Subcutaneous abdominal adipose tissue (tissue), 5 donors: ENCODE measurements at regions not wholly inside any gene's neighbourhood (a gene's known extent, or its start where the extent isn't known, plus 50 kb on each side); places are given as distances from the start of the nearest gene placed in this dataset.
"Not testable (repeated sequence)": the region's sequence is repeated elsewhere in the genome, so short reads cannot be mapped to it uniquely, and the experiment has no call there.

Experiments
- H3K27ac ChIP-seq: one replicate; pipeline ENCODE4 v1.7.0; 2013; ENCODE audit warnings: low read depth, mild to moderate bottlenecking, inconsistent platforms, low read length, moderate library complexity
- H3K27me3 ChIP-seq, 5 donors: one replicate each; pipeline ENCODE4 v1.7.0; 2013; ENCODE audit warnings: low read length in 5 of 5, inconsistent platforms in 1 of 5; ENCODE audit not compliant: control insufficient read depth in 5 of 5, insufficient read depth in 4 of 5
- H3K36me3 ChIP-seq, 5 donors: one replicate each; pipeline ENCODE4 v1.7.0; 2013; ENCODE audit warnings: low read length in 5 of 5; ENCODE audit not compliant: control insufficient read depth in 5 of 5, insufficient read depth in 5 of 5
- H3K4me1 ChIP-seq, 5 donors: one replicate each; pipeline ENCODE4 v1.7.0; 2013; ENCODE audit warnings: low read length in 5 of 5, mild to moderate bottlenecking in 3 of 5, moderate library complexity in 1 of 5; ENCODE audit not compliant: control insufficient read depth in 5 of 5, insufficient read depth in 5 of 5
- H3K4me3 ChIP-seq, 5 donors: one replicate each; pipeline ENCODE4 v1.7.0; 2013; ENCODE audit warnings: low read length in 5 of 5, low read depth in 1 of 5
- H3K9ac ChIP-seq, 5 donors: one replicate each; pipeline ENCODE4 v1.7.0; 2013; ENCODE audit warnings: low read length in 5 of 5, mild to moderate bottlenecking in 4 of 5, moderate library complexity in 3 of 5
- H3K9me3 ChIP-seq, 5 donors: one replicate each; pipeline ENCODE4 v1.7.0; 2013; ENCODE audit warnings: low read length in 5 of 5; ENCODE audit not compliant: control insufficient read depth in 5 of 5
- donor health status: healthy.
- donor health status: healthy.
- donor health status: healthy.
- donor health status: healthy.
- donor health status: healthy.

GRCh38 chrX:122913134-122913533, 270.9 kb upstream of the GRIA3 start:
- Histone ChIP-seq H3K9me3 (peaks cover 3 to 23% (median 12%) of the 10 kb centered on the region in 5 donors), H3K36me3 (no peaks in the 10 kb centered on the region), H3K27me3 (no peaks in the 10 kb centered on the region), H3K4me3 (no peak overlapping the region), H3K27ac (no peak overlapping the region), H3K9ac (no peak overlapping the region), H3K4me1 (no peaks in the 10 kb centered on the region)

DNA sequence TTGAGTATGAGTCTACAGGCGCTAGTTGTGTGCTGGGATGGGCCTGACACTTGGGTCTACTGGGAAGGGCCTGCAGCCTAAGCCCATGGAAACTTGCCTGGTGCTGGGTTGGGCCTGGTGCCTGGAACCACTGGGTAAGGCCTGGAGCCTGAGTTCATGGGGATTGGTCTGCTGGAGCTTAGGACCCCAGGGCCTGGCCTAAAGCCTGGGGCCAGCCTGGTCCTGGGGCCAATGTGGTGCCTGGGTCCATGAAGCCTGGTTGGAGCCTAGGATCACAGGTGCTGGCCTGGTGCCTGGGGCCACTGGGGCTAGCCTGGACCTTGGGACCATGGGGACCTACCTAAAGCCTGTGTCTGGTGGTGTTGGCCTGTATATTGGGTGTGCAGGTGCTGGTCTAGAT, 270.3 kb upstream of the GRIA3 start:
- Histone ChIP-seq H3K4me1 (no peaks in the 10 kb centered on the region), H3K4me3 (no peak overlapping the region), H3K9me3 (peaks cover 3 to 23% (median 12%) of the 10 kb centered on the region in 5 donors)

DNA sequence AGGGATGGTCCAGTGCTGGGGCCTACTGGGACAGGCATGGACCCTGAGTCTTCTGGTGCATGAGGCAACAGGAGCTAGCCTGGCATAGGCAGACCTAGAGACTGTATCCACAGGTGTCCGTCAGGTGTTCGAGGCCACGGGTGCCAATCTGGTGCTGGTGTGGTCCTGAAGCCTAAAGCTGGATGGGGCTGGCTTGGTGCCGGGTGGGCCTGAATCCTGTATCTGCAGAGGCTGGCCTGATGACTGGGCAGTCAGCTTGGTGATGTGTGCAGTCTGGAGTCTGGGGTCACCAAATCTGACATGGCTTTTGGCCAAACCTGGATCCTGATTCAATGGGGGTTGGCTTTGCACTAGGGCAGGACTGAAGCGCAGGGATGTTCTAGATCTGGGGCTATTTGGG, 269.8 kb upstream of the GRIA3 start:
- Histone ChIP-seq H3K4me3 (no peak overlapping the region), H3K36me3 (no peaks in the 10 kb centered on the region), H3K9ac (no peak overlapping the region), H3K27me3 (no peaks in the 10 kb centered on the region), H3K27ac (no peak overlapping the region), H3K9me3 (peaks cover 2 to 22% (median 12%) of the 10 kb centered on the region in 5 donors), H3K4me1 (no peaks in the 10 kb centered on the region)

More for the DNA sequence above, 270.3 kb upstream of the GRIA3 start:
- Histone ChIP-seq H3K36me3 (no peaks in the 10 kb centered on the region), H3K27ac (no peak overlapping the region), H3K9ac (no peak overlapping the region), H3K27me3 (no peaks in the 10 kb centered on the region)

DNA sequence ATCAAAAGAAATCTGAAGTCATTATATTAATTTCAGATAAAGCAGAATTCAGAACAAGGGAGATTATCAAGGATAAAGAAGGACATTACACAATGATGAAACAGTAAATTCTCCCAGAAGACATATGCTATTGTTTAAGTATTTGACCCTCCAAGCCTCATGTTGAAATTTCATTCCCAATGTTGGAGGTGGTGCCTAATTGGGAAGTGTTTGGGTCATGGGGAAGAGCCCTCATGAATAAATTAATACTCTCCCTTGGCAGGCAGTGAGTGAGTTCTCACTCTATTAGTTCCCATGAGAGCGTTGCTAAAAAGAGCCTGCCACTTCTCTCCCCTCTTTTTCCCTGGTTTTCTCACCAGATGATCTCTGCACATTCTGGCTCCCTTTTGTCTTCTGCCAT, 249.9 kb upstream of the GRIA3 start:
- Histone ChIP-seq H3K4me1 (no peaks in the 10 kb centered on the region), H3K27ac (no peak overlapping the region), H3K36me3 (no peaks in the 10 kb centered on the region), H3K27me3 (no peaks in the 10 kb centered on the region), H3K9ac (no peak overlapping the region), H3K4me3 (no peak overlapping the region), H3K9me3 (peaks cover 0 to 5% (median 0%) of the 10 kb centered on the region in 5 donors)

- Histone ChIP-seq H3K9me3 (peaks cover 0 to 5% (median 0%) of the 10 kb centered on the region in 5 donors), H3K4me1 (no peaks in the 10 kb centered on the region), H3K36me3 (no peaks in the 10 kb centered on the region), H3K27me3 (no peaks in the 10 kb centered on the region), H3K27ac (no peak overlapping the region), H3K4me3 (no peak overlapping the region), H3K9ac (no peak overlapping the region)
Measured at GRCh38 chrX:122940199-122940598, 243.9 kb upstream of the GRIA3 start.

- H3K27me3 ChIP-seq: no peaks in the 10 kb centered on the region
- H3K4me1 ChIP-seq: no peaks in the 10 kb centered on the region
- H3K4me3 ChIP-seq: no peak overlapping the region
- H3K36me3 ChIP-seq: no peaks in the 10 kb centered on the region
- no peak overlapping the region for H3K27ac ChIP-seq
- H3K9ac ChIP-seq: no peak overlapping the region
- peaks cover 0 to 5% (median 0%) of the 10 kb centered on the region in 5 donors for H3K9me3 ChIP-seq
Measured at GRCh38 chrX:122941806-122942205, 242.3 kb upstream of the GRIA3 start.

DNA sequence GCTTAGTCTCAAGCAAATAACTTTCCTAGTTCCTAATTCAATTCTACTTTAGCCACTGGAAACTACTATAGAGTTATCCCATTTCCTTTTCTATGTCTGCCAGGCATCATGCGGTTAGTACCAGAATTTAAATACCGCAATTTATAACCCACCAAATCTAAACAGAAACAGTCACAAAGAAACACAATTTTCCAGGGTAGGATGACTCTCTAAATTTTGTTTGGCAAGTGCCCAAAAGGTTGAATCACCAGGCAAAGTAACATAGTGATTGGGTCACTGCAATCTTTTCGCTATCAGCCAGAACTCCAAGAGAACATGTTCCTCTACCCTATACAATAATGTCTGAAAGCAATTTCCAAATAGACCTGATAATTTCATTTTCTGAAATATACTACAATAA, 240.2 kb upstream of the GRIA3 start:
- Histone ChIP-seq H3K9me3 (peaks cover 0 to 4% (median 0%) of the 10 kb centered on the region in 5 donors), H3K9ac (no peak overlapping the region), H3K36me3 (no peaks in the 10 kb centered on the region), H3K27me3 (no peaks in the 10 kb centered on the region), H3K4me3 (no peak overlapping the region), H3K27ac (no peak overlapping the region), H3K4me1 (no peaks in the 10 kb centered on the region)

DNA sequence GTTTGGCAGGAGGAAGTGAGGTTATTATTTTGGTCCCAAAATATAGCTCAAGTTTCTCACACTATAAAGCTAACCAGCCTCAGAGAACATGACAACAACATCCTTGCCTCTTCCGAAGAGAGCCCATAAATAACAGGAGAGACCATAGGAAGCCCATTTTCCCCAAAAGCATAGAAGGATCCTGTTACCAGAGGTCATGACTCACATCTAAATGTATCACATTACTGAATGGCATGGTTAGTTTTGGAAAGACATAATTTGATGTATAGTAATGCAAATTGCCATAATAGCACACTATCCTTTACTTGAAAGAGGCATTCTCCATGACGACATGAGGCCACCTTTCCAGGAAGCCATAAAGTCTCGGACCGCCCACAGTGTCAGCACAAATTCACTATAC, 238.8 kb upstream of the GRIA3 start:
- Histone ChIP-seq H3K36me3 (no peaks in the 10 kb centered on the region), H3K4me3 (no peak overlapping the region), H3K27ac (no peak overlapping the region), H3K9ac (no peak overlapping the region), H3K4me1 (no peaks in the 10 kb centered on the region), H3K27me3 (no peaks in the 10 kb centered on the region), H3K9me3 (peaks cover 0 to 4% (median 0%) of the 10 kb centered on the region in 5 donors)

DNA sequence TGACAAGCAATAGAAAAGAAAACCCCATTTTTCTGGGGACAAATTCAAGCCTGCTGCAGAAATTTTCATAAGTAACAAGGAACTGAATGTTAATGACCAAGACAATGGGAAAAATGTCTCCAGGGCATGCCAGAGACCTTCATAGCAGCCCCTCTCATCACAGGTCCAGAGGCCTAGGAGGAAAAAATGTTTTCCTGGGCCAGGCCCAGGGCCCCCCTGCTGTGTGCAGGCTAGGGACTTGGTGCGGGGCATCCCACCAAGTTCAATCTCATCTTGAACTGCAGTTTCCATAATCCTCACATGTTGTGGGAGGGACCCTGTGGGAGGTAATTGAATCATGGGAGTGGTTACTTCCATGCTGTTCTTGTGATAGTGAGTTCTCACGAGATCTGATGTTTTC, 211.5 kb upstream of the GRIA3 start:
- H3K4me3 ChIP-seq: no peak overlapping the region
- no peaks in the 10 kb centered on the region for H3K36me3 ChIP-seq
- no peaks in the 10 kb centered on the region for H3K27me3 ChIP-seq
- no peak overlapping the region for H3K9ac ChIP-seq
- no peaks in the 10 kb centered on the region for H3K4me1 ChIP-seq
- H3K27ac ChIP-seq: no peak overlapping the region
- H3K9me3 ChIP-seq: no peaks in the 10 kb centered on the region

GRCh38 chrX:122982521-122982920, 201.6 kb upstream of the GRIA3 start:
- H3K27me3 ChIP-seq: no peaks in the 10 kb centered on the region
- no peaks in the 10 kb centered on the region for H3K36me3 ChIP-seq
- H3K4me3 ChIP-seq: no peak overlapping the region
- no peak overlapping the region for H3K27ac ChIP-seq
- H3K9ac ChIP-seq: no peak overlapping the region
- no peaks in the 10 kb centered on the region for H3K4me1 ChIP-seq
- peaks cover 0 to 8% (median 4%) of the 10 kb centered on the region in 5 donors for H3K9me3 ChIP-seq

DNA sequence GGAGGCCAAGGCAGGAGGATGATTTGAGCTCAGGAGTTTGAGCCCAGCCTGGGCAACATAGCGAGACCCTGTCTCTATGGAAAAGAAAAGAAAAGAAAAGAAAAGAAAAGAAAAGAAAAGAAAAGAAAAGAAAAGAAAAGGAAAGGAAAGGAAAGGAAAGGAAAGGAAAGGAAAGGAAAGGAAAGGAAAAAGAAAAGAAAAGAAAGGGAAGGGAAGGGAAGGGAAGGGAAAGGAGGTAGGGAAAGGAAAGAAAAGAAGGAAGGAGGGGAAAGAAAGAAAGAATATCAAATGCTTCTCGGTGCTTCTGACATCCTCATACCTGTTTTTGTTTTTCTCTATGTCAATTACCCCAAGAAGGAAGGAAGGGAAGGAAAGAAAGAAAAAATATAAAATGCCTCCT, 181.2 kb upstream of the GRIA3 start:
- H3K4me1 ChIP-seq, H3K9me3 ChIP-seq, H3K36me3 ChIP-seq, H3K4me3 ChIP-seq, H3K27ac ChIP-seq, H3K9ac ChIP-seq, H3K27me3 ChIP-seq: not testable (repeated sequence)
